MCF 10A (cell line): ENCODE measurements at regions not wholly inside any gene's neighbourhood (a gene's known extent, or its start where the extent isn't known, plus 50 kb on each side); places are given as distances from the start of the nearest gene placed in this dataset.

Experiments used
- BruUV-seq: library from RNA; stranded (reverse); fragments of 400-500 nt; replicated peaks from 2 replicates; lab custom pipeline; 2021; lab: Mats Ljungman, UMichigan
- CTCF ChIA-PET: fragments of 300-600 bp; sonication (Branson Sonifier 250); formaldehyde crosslinking; extraction: SDS; loops from one replicate; lab custom pipeline; 2021; ENCODE audit warnings: antibody characterized with exemption, inconsistent platforms; lab: Yijun Ruan, JAX
- POLR2A ChIA-PET: fragments of 300-600, 350-650 bp; sonication (Branson Sonifier 250); formaldehyde crosslinking; extraction: SDS; loops from one replicate; lab custom pipeline; 2020; ENCODE audit warnings: antibody characterized with exemption, inconsistent platforms; lab: Yijun Ruan, JAX
- DNase-seq: peaks from one replicate; pipeline ENCODE4 v3.0.0-alpha.2; 2018; ENCODE audit not compliant: unreplicated experiment
- H3K27ac Mint-ChIP-seq: one replicate; pipeline ENCODE4 v1.8.0; 2022; ENCODE audit warnings: mild to moderate bottlenecking, low read depth, mixed read lengths; ENCODE audit not compliant: unreplicated experiment
- H3K27me3 Mint-ChIP-seq: one replicate; pipeline ENCODE4 v1.8.0; 2022; ENCODE audit warnings: mixed read lengths; ENCODE audit not compliant: insufficient read depth, unreplicated experiment
- H3K36me3 Mint-ChIP-seq: one replicate; pipeline ENCODE4 v1.8.0; 2022; ENCODE audit warnings: mild to moderate bottlenecking, moderate library complexity, mixed read lengths; ENCODE audit not compliant: insufficient read depth, unreplicated experiment
- H3K4me1 Mint-ChIP-seq: one replicate; pipeline ENCODE4 v1.8.0; 2022; ENCODE audit warnings: mixed read lengths; ENCODE audit not compliant: insufficient read depth, unreplicated experiment
- H3K4me3 Mint-ChIP-seq: one replicate; pipeline ENCODE4 v1.8.0; 2022; ENCODE audit warnings: mild to moderate bottlenecking, moderate library complexity, mixed read lengths; ENCODE audit not compliant: unreplicated experiment
- H3K9me3 Mint-ChIP-seq: one replicate; pipeline ENCODE4 v1.8.0; 2022; ENCODE audit warnings: mixed read lengths; ENCODE audit not compliant: unreplicated experiment
- CTCF ChIP-seq: fragments of 200-600 bp; IDR thresholded peaks from one replicate; pipeline ENCODE4 v1.8.0; 2022; ENCODE audit warnings: antibody characterized with exemption, mild to moderate bottlenecking; ENCODE audit not compliant: unreplicated experiment
- intact Hi-C: fragments of 100-400 bp; cut with micrococcal nuclease; formaldehyde crosslinking; loops from 2 replicates; pipeline ENCODE4 v1.14.1; 2022

DNA sequence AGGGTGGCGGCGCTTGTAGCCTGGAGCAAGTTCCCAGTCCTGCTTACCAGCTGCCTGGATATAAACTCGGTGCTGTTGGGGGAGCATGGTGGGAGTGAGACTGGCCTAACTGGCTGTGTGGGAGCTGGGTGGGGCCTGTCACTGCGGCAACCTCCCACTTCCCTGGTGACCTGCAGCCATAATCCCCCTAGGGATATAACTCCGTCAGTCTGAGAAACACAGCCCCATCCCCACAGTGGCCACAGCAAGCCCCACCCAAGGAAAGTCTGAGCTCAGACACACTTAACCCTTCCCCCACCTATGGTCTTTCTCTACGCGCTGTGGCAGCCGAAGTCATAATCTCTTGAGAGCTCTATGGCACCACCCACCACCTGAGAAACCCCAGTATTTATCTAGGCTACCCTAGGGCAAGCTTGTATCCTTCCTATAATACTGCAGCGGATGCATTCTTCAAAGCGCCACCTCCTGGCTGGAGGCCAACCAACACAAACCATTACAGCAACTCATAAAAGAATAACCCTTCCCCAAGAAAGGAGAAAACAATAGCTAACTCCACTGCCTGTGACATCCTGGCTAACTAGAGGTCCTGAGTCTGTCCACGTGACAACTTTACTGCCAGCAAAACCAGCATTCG lies 57.4 kb downstream of the ZNF648 start:
- Mint-ChIP-seq H3K36me3 (no peaks in the 10 kb centered on the region), H3K4me1 (no peaks in the 10 kb centered on the region), H3K27me3 (peaks cover 12% of the 10 kb centered on the region), H3K9me3 (no peaks in the 10 kb centered on the region), H3K27ac (no peak overlapping the region), H3K4me3 (no peak overlapping the region)
- no peak for TF ChIP-seq CTCF
- intact Hi-C loops: no loop called here
- CTCF ChIA-PET: interaction anchor here (0.8 to 1.3 kb wide), 5 partner anchors 50 to 581 kb away, joined by 3 to 4 read pairs (median 3); no protein-coding TSS in a partner anchor
- POLR2A ChIA-PET: no interaction called here
- BruUV-seq: no TSS peak
- peak; percentile 17 for DNase-seq

DNA sequence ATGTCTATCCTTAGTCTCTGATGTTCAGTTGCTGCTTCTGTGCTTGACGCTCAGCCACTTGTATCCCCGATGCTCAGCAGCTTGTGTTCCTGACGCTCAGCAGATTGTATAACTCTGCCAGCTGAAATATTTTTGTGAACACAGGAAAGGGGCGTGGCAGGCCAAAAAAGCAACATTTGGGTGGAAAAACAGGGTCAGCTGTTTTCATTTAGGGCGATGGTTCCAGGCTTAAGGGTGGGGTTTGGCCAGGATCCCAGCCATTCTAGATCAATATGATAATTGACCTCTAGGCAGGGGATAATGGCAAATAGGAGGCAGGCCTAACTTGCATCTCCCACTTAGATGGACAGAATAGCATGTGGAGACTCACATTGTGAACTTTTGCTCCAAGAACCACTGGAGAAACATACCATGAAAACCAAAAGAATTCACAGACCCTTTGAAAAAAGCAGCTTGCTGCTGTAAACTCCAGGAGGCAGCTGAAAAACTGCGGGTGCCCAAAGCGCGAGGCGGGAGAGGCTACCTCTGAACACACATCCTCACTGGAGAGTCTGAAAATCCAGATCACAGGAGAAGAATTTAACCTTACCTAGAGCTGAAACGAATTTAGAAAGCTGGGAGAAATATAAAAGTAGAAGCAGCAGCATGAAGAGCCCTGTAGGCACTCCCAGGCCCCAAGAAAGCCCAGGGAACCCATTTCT lies 58.3 kb downstream of the ZNF648 start:
- Mint-ChIP-seq H3K9me3 (no peaks in the 10 kb centered on the region), H3K27me3 (peaks cover 12% of the 10 kb centered on the region), H3K4me3 (no peak overlapping the region), H3K36me3 (no peaks in the 10 kb centered on the region), H3K4me1 (no peaks in the 10 kb centered on the region), H3K27ac (no peak overlapping the region)
- no peak for DNase-seq
- ChIA-PET POLR2A (no interaction called here), CTCF (interaction anchor here (0.8 to 1.2 kb wide), 2 partner anchors 523 to 525 kb away, joined by 3 to 4 read pairs; no protein-coding TSS in a partner anchor)
- intact Hi-C loops: no loop called here
- no peak for TF ChIP-seq CTCF
- no TSS peak for BruUV-seq

- no TSS peak for BruUV-seq
Observed at GRCh38 chr1:182002570-182002969, 58.9 kb downstream of the ZNF648 start.

More at GRCh38 chr1:182002570-182002969, 58.9 kb downstream of the ZNF648 start:
- CTCF ChIA-PET: no interaction called here
- peaks cover 12% of the 10 kb centered on the region for H3K27me3 Mint-ChIP-seq
- POLR2A ChIA-PET: no interaction called here
- no peaks in the 10 kb centered on the region for H3K4me1 Mint-ChIP-seq
- no peak for DNase-seq
- no peak for TF ChIP-seq CTCF
- H3K4me3 Mint-ChIP-seq: no peak overlapping the region
- intact Hi-C loops: no loop called here
- H3K9me3 Mint-ChIP-seq: no peaks in the 10 kb centered on the region
- H3K36me3 Mint-ChIP-seq: no peaks in the 10 kb centered on the region
- no peak overlapping the region for H3K27ac Mint-ChIP-seq
